ENCODE measurements at regions not wholly inside any gene's neighbourhood (a gene's known extent, or its start where the extent isn't known, plus 50 kb on each side); places are given as distances from the start of the nearest gene placed in this dataset.

DNA sequence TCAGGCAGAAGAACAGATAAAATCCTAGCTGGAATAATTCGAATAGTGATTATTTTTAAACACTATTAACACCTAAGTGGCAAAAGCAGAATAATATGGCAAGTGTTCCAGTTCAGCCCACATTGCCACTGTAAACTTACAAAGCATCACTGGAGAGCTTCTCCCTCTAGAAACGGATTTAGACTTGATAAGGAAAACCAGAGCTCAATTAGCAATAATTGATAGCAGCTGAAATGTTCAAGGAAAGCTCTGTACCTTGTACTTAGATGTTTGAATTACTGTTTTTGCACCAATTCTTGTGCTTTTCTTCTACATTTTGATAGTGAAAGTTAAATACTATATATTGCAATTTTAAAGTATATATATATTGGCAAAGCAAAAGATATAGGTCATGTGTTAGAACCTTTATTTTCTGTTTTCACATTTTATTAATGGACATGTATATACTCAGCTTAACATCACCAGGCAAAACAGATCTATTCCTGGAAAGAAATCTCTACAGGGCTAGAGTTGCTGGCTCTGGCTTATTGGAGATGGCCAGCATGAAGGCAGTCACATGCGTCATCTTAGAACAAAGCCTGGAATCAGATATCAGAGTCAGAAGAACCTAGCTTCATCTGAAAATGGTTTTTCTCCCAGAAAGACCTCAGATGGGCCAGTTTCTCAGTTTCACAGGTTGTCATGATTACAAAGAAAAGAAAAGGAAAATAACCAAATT lies 149.1 kb upstream of the CTAGE1 start:
- TF ChIP-seq, protein P1, sequence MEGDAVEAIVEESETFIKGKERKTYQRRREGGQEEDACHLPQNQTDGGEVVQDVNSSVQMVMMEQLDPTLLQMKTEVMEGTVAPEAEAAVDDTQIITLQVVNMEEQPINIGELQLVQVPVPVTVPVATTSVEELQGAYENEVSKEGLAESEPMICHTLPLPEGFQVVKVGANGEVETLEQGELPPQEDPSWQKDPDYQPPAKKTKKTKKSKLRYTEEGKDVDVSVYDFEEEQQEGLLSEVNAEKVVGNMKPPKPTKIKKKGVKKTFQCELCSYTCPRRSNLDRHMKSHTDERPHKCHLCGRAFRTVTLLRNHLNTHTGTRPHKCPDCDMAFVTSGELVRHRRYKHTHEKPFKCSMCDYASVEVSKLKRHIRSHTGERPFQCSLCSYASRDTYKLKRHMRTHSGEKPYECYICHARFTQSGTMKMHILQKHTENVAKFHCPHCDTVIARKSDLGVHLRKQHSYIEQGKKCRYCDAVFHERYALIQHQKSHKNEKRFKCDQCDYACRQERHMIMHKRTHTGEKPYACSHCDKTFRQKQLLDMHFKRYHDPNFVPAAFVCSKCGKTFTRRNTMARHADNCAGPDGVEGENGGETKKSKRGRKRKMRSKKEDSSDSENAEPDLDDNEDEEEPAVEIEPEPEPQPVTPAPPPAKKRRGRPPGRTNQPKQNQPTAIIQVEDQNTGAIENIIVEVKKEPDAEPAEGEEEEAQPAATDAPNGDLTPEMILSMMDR (IDR thresholded peaks at IDR 0.05; ENCODE audit: low read length) = no peak
- TF ChIP-seq EZH2phosphoT487 (IDR thresholded peaks at IDR 0.05; ENCODE audit: low read length) = no peak
- TF ChIP-seq EZH2 (optimal IDR thresholded peaks at IDR 0.05; ENCODE audit: low read depth, low read length) = no peak

Measured in MM.1S (cell line).